ENCODE measurements at regions not wholly inside any gene's neighbourhood (a gene's known extent, or its start where the extent isn't known, plus 50 kb on each side); places are given as distances from the start of the nearest gene placed in this dataset.
"Not testable (repeated sequence)": the region's sequence is repeated elsewhere in the genome, so short reads cannot be mapped to it uniquely, and the experiment has no call there.

- TF ChIP-seq, protein P1, sequence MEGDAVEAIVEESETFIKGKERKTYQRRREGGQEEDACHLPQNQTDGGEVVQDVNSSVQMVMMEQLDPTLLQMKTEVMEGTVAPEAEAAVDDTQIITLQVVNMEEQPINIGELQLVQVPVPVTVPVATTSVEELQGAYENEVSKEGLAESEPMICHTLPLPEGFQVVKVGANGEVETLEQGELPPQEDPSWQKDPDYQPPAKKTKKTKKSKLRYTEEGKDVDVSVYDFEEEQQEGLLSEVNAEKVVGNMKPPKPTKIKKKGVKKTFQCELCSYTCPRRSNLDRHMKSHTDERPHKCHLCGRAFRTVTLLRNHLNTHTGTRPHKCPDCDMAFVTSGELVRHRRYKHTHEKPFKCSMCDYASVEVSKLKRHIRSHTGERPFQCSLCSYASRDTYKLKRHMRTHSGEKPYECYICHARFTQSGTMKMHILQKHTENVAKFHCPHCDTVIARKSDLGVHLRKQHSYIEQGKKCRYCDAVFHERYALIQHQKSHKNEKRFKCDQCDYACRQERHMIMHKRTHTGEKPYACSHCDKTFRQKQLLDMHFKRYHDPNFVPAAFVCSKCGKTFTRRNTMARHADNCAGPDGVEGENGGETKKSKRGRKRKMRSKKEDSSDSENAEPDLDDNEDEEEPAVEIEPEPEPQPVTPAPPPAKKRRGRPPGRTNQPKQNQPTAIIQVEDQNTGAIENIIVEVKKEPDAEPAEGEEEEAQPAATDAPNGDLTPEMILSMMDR (IDR thresholded peaks at IDR 0.05) = not testable (repeated sequence)
- TF ChIP-seq EZH2 (IDR thresholded peaks at IDR 0.05) = not testable (repeated sequence)
Measured at GRCh38 chr4:3610851-3611250, 78.6 kb upstream of the LRPAP1 start.
